ENCODE measurements at regions not wholly inside any gene's neighbourhood (a gene's known extent, or its start where the extent isn't known, plus 50 kb on each side); places are given as distances from the start of the nearest gene placed in this dataset.

GRCh38 chr1:65489481-65489880, 69.0 kb downstream of the LEPR start:
- TF ChIP-seq EZH2phosphoT487 (IDR thresholded peaks at IDR 0.05) (no peak), CTCF (IDR thresholded peaks at IDR 0.05) (no peak)

All from neural progenitor cell (in vitro differentiated cells).